ENCODE measurements at regions not wholly inside any gene's neighbourhood (a gene's known extent, or its start where the extent isn't known, plus 50 kb on each side); places are given as distances from the start of the nearest gene placed in this dataset.

DNA sequence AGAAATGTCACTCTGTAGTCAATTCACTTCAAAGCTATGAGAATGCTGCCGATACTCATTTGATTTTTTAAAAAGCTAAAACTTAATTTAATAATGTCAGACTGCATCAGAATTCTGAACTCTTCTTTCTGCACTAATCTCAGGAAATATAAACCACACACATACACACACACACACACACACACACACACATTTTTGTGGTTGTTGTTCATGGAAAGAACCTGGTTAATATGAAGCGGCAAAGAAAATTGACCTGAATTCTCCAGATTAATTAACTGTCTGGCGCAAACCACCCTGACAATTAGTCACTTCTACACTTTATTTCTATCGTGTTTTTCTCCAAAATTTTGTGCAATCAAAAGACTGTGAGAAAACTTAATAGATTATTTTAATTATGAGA, 740.5 kb downstream of the TLE1 start:
- TF ChIP-seq CTCF (IDR thresholded peaks at IDR 0.05): no peak
- no peak for TF ChIP-seq REST (IDR thresholded peaks at IDR 0.05; ENCODE audit: insufficient read depth in 1 of 2, low read depth in 2 of 2, low read length in 1 of 2)
- no peak for TF ChIP-seq POLR2AphosphoS5 (IDR thresholded peaks at IDR 0.05; ENCODE audit: low read depth, low read length)
- TF ChIP-seq TCF7L2 (IDR thresholded peaks at IDR 0.05; ENCODE audit: low read depth, low read length): no peak
- TF ChIP-seq SIN3A (IDR thresholded peaks at IDR 0.05; ENCODE audit: borderline replicate concordance, insufficient read depth, low read depth, low read length): no peak

Data from Panc1 (cell line).